C1 segment of cervical spinal cord (tissue), 14 donors: ENCODE measurements at regions not wholly inside any gene's neighbourhood (a gene's known extent, or its start where the extent isn't known, plus 50 kb on each side); places are given as distances from the start of the nearest gene placed in this dataset.
"Not testable (repeated sequence)": the region's sequence is repeated elsewhere in the genome, so short reads cannot be mapped to it uniquely, and the experiment has no call there.

Source experiments
- DNase-seq, 14 donors: peaks; one replicate each; lab custom pipeline; 2025; lab: John Stamatoyannopoulos, UW

GRCh38 chr6:150739711-150740349 is 125.7 kb upstream of the MTHFD1L start:
- no peak for DNase-seq

DNA sequence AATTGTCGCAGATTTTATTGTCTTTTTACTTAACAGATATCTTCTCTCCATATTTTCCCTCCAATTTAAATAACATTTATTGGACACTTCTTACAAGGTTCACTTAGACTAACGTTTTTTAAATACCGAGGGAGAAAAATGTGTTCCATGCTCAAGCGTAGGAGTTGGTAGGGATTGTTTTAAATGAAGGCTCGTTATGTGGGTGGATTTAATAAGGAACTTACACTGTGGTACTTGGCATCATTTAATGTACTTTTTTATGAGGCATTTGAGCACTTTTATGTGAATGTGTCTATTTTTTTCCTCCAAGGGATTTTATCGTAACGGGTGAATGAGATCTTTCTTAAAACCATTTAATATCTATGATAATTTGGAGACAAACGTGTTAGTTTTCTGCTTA is 125.0 kb upstream of the MTHFD1L start:
- no peak for DNase-seq

GRCh38 chr6:150741633-150742200 is 123.8 kb upstream of the MTHFD1L start:
- DNase-seq, result no peak

DNA sequence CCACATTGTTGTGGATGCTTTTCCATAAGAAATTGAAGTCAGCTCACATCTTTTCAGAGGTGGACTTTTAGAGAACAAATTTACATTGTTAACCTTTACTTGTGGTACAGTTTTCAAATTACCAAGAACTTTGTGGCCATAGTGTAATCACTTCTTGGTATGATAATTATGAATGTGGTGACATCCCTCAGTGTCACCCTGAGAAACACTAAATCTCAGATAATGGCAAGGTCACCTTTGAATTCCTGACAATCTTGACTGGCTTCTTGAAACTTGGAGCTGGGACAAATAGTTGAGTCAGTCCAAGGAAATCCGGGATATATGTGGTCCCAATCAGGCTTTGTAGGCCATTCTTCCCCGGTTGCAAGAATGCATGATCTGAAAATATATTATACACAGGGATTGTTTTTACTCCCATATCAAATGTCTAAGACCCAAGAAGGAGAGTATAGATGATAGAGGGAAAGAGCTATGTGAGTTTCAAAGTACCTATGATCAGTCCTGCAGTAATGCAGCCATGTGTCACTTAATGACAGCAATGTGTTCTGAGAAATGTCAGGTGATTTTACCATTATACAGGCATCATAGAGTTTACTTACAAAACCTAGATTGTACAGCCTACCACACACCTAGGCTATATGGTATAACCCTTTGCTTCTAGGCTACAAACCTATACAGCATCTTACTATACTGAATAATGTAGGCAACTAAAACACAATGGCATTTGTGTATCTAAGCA is 120.8 kb upstream of the MTHFD1L start:
- DNase-seq, result no peak

- no peak for DNase-seq
These were observed 119.6 kb upstream of the MTHFD1L start for GRCh38 chr6:150745896-150746295.

- DNase-seq, result no peak
These were observed 118.3 kb upstream of the MTHFD1L start for GRCh38 chr6:150747155-150747554.

GRCh38 chr6:150749091-150749670 is 116.3 kb upstream of the MTHFD1L start:
- no peak for DNase-seq

GRCh38 chr6:150751296-150751695 is 114.2 kb upstream of the MTHFD1L start:
- peak in 2 of 14 donors; percentile 9 to 19 for DNase-seq

- DNase-seq, result no peak
These were observed 113.1 kb upstream of the MTHFD1L start for GRCh38 chr6:150752409-150752808.

DNA sequence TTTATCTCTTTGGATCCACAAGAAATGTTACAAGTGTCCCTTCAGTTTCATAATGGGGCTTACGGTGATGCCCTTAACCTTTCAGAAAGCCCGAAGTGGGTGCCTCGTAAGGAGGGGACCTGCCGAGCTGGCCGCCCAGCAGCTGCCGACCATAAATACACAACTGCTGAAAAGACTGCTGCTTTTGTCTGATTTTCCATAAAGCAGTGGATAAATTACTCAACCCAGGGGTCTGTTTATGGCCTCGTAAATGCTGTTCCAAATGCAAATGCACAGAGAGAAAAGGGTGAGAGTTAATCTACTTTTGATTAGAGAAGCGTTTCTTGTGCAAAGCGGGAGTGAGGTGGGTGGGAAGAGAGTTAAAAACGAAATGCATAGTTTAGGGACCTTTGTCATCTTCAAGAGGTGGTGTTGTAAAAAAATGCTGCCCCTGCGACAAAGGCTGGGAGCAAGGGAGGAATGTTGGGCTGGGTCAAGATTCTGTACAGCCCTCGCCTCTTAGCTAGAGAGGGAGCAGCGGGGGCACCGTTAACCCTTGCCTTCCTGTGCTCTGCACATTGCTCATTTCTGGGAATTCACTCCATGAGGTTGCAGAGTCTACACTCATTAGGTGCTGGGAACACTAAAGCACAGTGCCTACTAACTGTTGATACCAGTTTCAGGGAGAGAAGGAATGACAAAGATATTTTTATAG is 112.0 kb upstream of the MTHFD1L start:
- no peak for DNase-seq

DNA sequence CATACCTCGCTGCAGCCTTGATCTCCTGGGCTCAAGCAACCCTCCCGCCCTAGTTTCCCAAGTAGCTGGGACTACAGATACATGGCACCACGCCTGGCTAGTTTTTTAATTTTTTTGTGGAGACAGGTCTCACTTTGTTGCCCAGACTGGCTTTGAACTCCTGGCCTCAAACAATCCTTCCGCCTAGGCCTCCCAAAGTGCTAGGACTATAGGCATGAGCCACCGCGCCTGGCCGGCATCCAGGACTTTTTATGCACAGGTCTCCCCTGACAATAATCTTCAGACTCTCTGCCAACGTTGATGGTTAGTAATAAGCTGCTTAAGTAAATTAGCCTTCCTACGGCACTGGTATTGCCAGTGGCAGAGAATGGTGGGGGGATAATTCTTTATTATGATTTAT is 110.5 kb upstream of the MTHFD1L start:
- peak in 1 of 14 donors; percentile 14 for DNase-seq

DNA sequence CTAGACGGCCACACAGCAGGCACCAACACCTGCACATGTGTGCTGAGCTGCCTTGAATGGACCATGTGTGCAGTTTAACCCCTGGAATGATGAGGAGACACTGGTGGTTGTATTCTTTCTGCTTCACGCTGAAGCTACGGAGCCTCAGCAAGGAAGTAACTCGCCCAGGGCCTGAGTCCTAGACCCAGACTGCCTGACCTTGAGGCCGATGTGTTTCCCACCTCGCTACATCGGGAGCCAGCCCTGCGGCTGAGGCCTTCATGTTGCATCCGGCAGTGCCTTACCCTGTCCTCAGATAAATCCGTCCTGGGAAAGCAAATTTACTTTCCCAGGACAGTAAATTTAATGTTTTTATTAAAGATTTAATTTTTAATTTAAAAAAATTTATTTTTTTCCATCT is 110.0 kb upstream of the MTHFD1L start:
- no peak for DNase-seq

DNA sequence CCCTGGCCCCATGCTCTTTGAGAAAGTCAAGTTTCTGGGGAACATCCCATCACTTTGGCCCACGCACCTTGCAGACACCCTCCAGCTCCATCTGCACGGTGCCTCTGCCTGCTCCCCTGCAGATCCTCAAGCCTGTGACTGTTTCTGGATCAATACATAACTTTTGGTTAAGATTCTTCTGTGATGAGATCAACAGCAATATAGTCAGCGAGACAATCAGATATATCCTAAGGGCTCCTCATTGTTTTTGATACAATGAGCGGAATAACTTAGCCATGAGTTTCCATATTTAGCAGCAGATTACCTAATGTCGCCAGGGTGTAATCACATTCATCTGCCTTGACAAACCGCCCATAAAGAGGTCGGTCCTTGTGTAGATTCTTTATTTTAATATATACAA is 109.3 kb upstream of the MTHFD1L start:
- no peak for DNase-seq

GRCh38 chr6:150757807-150758206 is 107.7 kb upstream of the MTHFD1L start:
- DNase-seq, result not testable (repeated sequence)

GRCh38 chr6:150759483-150759882 is 106.0 kb upstream of the MTHFD1L start:
- DNase-seq, result no peak

DNA sequence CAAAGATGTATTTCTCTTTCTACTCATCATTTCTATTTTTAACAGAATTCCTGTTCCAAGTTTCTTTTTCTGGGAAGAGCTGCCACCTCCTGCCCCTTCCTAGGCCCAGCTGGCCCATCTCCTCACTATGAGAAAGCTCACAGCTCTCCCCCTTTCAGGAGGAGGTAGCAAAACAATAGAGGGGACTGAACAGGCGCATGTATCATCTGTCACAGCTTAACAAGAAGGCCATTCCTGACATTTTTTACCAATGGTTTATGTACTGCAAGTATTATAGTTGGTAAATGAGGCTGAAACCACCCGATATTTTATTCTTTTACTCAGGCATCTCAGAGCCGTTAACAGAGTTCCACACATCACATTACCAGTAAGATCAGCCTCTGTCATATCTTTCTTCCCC is 103.7 kb upstream of the MTHFD1L start:
- DNase-seq, result no peak

GRCh38 chr6:150764334-150765066 is 101.0 kb upstream of the MTHFD1L start:
- DNase-seq, result no peak

GRCh38 chr6:150765067-150765764 is 100.3 kb upstream of the MTHFD1L start:
- no peak for DNase-seq

GRCh38 chr6:150766201-150766997 is 99.1 kb upstream of the MTHFD1L start:
- no peak for DNase-seq

- no peak for DNase-seq
These were observed 98.3 kb upstream of the MTHFD1L start for GRCh38 chr6:150767161-150767560.
